Left renal pelvis (tissue), 4 donors: ENCODE measurements at regions not wholly inside any gene's neighbourhood (a gene's known extent, or its start where the extent isn't known, plus 50 kb on each side); places are given as distances from the start of the nearest gene placed in this dataset.

Experiments
- DNase-seq, 4 donors: peaks; one replicate each; pipeline ENCODE4 v3.0.0-alpha.2; 2013; ENCODE audit warnings: low read depth in 4 of 4, low spot score in 3 of 4

DNA sequence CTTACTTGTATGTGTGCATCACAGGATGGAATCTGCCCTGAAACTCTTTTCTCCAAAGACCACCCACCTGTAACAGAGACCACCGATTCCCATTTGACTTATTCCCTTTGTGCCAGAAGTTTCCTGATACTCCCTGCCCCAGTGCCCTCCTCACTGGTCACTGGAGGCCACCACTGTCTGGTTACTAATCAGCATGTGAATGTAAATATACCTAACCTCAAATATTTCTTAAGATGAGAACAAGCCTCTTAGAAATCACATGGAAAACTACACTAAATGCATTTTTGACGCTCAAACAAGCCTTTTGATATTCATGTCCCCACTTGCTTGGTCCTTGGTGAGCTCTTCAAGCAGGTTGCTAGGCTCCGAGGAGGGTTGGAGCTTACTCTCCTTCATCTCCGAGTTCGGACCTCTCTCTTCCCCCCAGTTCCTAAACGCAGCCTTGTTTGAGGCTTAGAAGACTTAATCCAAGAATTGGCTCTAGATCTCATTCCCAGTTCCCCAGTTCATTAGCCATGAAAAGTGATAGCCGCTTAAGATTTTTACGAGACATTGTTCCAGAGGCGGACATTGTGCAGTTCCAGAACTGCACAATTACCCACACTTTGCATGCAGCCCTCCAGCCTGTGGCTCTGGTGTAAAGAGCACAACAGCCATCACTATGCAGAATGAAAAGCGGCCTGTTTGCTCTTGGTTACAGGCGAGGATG, 579.2 kb upstream of the PSMD7 start:
- no peak for DNase-seq

DNA sequence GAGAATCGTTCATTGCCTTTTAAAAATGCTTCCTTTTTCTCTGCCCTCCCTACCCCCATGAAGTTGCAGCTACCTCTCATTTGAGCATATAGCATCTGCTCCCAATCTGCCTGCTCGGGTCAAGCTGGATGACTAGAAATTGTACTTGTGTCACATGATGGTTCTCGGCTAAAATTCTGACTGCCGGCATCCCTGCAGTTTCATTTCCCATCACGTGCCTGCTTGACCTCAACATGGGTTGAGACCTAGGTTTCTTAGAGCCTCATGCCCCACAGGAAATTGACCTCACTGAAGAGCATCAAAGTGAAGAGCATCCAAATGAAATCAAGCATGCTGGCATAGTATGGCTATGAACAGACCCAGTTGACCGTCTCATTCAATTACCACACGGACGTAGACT, 581.6 kb upstream of the PSMD7 start:
- DNase-seq, result no peak

GRCh38 chr16:73713778-73714495, 582.7 kb upstream of the PSMD7 start:
- no peak for DNase-seq

DNA sequence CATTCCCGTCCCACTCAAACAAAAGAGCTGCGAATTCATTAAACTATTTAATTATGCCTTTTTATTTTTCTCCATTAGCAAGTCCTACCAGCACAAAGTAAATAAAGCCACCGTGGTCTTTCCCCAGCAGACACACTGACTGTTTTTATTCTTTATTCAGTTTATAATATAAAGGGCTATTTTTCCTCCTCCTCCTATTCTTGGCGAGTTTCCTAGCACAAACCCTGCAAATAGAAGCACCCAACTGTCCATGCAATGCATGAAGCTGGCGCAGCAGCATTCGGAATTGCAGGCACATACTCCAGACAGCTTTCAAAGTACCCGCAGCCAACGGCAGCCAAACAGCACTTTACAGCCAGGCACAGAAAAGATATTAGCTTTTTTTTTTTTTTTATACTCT, 583.4 kb upstream of the PSMD7 start:
- DNase-seq, result no peak

GRCh38 chr16:73711406-73712080, 585.1 kb upstream of the PSMD7 start:
- DNase-seq, result no peak

- no peak for DNase-seq
Measured at GRCh38 chr16:73710526-73710925, 586.1 kb upstream of the PSMD7 start.

DNA sequence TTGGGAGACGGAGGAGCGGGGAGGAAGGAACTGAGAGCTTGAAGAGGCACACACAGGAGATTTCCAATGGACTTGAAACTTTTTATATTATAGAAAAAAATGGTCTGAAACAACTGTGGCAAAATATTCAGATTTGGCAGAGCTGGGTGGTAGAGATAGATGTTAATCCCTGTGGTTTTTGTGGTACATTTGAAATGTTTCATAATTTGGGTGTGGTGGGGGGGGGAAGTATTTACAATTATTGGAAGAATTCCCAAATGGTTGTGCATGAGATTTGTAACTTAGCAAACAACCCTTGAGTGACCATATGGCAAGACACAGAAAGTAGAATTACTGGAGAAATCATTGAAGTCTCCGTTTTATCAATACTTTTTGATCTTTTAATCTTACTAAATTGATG, 588.8 kb upstream of the PSMD7 start:
- DNase-seq, result no peak

GRCh38 chr16:73703891-73704290, 592.7 kb upstream of the PSMD7 start:
- DNase-seq, result no peak

DNA sequence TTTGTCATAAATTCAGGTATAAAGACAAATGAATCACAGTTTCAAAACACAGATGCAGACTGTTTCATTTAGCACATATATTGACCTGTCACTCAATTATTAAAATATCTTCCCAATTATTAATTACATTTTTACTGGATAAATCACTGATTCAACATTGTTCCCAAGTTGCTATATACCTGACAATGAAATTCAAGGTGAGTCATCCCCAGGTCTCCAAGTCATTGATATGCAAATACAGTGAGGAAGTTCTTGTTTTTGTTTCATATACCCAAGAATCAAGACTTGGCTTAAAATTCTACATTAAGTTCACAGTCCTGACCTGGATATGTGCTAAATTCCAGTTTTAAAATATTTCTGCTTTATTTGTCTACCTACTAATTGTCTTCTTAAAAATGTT, 599.3 kb upstream of the PSMD7 start:
- DNase-seq, result no peak

DNA sequence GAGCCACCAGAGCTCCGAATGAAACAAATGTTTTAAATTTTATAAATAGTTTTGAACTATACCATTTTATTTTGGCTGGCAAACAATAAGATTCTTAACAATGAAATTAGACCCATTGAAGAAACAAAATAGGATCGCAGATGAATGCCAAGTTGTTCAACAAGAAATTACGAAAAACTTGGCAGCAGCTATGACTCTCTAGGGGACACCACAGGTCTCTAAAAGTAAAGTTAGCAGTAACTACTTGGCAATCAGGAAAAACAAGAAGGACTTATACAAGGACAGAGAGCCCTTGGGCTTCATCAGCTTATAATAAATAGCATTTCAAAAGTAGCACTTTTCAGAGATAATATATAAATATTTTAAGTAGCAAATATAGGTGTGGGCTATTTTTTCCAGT, 603.8 kb upstream of the PSMD7 start:
- DNase-seq, result no peak

GRCh38 chr16:73683804-73684203, 612.8 kb upstream of the PSMD7 start:
- DNase-seq, result no peak

DNA sequence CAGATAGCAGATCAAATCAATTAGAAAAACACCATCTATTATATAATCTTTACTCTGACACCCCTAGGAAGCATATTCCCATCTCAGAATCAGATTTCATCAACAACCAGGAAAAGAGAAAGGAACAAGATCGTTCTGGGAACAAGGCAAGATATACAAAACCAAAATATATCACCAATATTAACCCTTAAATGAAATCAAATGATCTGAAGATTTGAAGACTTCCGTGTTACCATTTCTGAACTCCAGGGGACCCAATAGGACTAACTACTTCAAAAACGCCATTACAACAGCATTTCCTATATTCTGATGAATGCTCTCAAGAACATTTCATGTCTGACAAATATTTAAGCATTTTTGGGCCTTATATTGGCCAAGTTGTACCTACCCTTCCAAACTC, 624.2 kb upstream of the ZFHX3 start:
- no peak for DNase-seq

- no peak for DNase-seq
Measured at GRCh38 chr16:73670836-73671820, 623.2 kb upstream of the ZFHX3 start.

- DNase-seq, result no peak
Measured at GRCh38 chr16:73669535-73670274, 621.8 kb upstream of the ZFHX3 start.

GRCh38 chr16:73663720-73664119, 615.8 kb upstream of the ZFHX3 start:
- DNase-seq, result no peak

DNA sequence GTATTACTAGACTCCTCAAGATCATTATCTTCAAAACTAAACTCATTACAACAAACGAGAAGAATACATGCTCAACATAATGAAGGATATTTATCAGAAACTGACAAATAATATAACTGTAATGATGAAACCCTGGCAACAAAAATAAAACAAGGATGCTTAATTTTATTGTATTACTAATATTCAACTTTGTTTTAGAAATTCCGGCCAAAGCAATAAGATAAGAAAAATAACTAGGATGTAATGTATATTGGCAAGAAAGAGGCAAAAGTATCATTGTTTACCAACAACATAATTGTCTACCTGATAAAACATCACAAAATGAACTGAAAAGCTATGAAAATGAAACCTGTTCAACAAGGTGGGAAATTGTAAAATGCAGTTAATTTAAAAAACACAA, 588.3 kb upstream of the ZFHX3 start:
- no peak for DNase-seq

GRCh38 chr16:73629011-73629410, 581.1 kb upstream of the ZFHX3 start:
- DNase-seq, result no peak

GRCh38 chr16:73617738-73618137, 569.8 kb upstream of the ZFHX3 start:
- no peak for DNase-seq

DNA sequence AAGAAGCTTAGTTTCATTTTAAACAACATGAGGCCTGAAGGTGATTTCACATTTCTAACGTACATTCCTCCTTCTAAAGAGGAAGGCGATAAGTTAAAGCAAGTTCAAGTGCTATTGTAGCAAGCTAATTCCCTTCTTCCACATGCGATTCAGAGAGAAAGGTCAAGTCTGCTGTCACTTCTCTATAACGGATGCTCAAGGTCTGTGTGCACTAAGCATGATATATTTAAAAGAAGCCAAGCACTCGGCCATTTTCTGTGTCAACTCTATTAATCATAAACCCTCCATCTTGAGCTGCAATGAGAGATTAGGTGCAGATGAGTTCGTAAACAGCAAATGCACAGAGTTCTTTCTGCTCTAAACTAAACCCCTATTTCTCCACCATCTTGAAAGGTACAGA, 568.8 kb upstream of the ZFHX3 start:
- no peak for DNase-seq

DNA sequence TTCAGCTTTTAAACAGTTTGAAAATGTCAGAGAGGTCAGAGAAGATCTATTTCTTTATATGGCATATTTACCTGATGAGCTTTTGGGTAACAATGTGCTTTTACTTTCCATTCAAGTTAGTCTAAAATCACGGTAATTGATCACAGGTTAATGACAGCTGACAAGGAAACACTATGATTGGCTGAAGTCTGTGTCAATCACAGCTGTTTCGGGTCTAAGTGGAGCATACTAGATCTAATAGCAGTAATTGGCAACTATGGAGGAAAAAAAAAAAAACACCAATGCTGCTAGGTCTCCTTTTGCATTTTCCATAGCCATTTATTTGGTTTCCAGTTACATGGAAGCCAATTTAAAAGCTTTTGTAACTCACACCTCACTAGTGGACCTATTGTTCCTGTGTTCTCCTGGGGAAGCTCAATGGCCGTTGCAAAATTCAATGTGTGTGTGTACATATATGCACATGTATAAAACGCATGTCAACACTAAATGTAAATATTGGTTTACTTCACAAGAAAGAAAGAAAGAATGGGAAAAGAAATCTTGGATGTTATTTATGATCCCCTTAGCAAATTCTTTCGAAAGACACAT, 568.3 kb upstream of the ZFHX3 start:
- no peak for DNase-seq
